ENCODE measurements at regions not wholly inside any gene's neighbourhood (a gene's known extent, or its start where the extent isn't known, plus 50 kb on each side); places are given as distances from the start of the nearest gene placed in this dataset.

GRCh38 chr4:138803051-138803450 lies 212.5 kb upstream of the NOCT start:
- Histone ChIP-seq H3K27ac (no peak overlapping the region), H3K36me3 (no peaks in the 10 kb centered on the region), H3K4me3 (no peak overlapping the region), H3K4me1 (no peaks in the 10 kb centered on the region), H3K27me3 (peaks cover 3 to 4% of the 10 kb centered on the region in 2 donors), H3K9me3 (no peaks in the 10 kb centered on the region)
- intact Hi-C loops (cut with DNase I): no loop called here
- ATAC-seq (no peak), DNase-seq (no peak)
- TF ChIP-seq CTCF (IDR thresholded peaks at IDR 0.05): no peak

- Histone ChIP-seq H3K27ac (no peak overlapping the region), H3K4me1 (no peaks in the 10 kb centered on the region), H3K4me3 (no peak overlapping the region), H3K27me3 (peaks cover 1 to 4% of the 10 kb centered on the region in 2 donors), H3K9me3 (no peaks in the 10 kb centered on the region), H3K36me3 (no peaks in the 10 kb centered on the region)
- TF ChIP-seq CTCF (IDR thresholded peaks at IDR 0.05): no peak
- ATAC-seq (no peak), DNase-seq (no peak)
- intact Hi-C loops (cut with DNase I): no loop called here
These were observed 213.1 kb upstream of the NOCT start for GRCh38 chr4:138802499-138802898.

GRCh38 chr4:138800421-138800820 lies 215.2 kb upstream of the NOCT start:
- no peak overlapping the region for H3K4me3 ChIP-seq
- intact Hi-C loops (cut with DNase I): no loop called here
- no peaks in the 10 kb centered on the region for H3K9me3 ChIP-seq
- DNase-seq (no peak), ATAC-seq (no peak)
- no peak for TF ChIP-seq CTCF (IDR thresholded peaks at IDR 0.05)
- H3K36me3 ChIP-seq: no peaks in the 10 kb centered on the region
- no peaks in the 10 kb centered on the region for H3K4me1 ChIP-seq
- H3K27me3 ChIP-seq: peaks cover 0 to 4% of the 10 kb centered on the region in 2 donors
- no peak overlapping the region for H3K27ac ChIP-seq

- H3K4me1 ChIP-seq: no peaks in the 10 kb centered on the region
- no peaks in the 10 kb centered on the region for H3K9me3 ChIP-seq
- DNase-seq (no peak), ATAC-seq (no peak)
- no peak overlapping the region for H3K27ac ChIP-seq
- no peak overlapping the region for H3K4me3 ChIP-seq
- no peaks in the 10 kb centered on the region for H3K27me3 ChIP-seq
- TF ChIP-seq CTCF (IDR thresholded peaks at IDR 0.05): no peak
- intact Hi-C loops (cut with DNase I): no loop called here
- H3K36me3 ChIP-seq: no peaks in the 10 kb centered on the region
These were observed 217.2 kb upstream of the NOCT start for GRCh38 chr4:138798404-138798803.

GRCh38 chr4:138797646-138798045 lies 217.9 kb upstream of the NOCT start:
- no peak overlapping the region for H3K27ac ChIP-seq
- intact Hi-C loops (cut with DNase I): no loop called here

More at GRCh38 chr4:138797646-138798045, 217.9 kb upstream of the NOCT start:
- H3K27me3 ChIP-seq: no peaks in the 10 kb centered on the region
- ATAC-seq (no peak), DNase-seq (no peak)
- no peak overlapping the region for H3K4me3 ChIP-seq
- no peaks in the 10 kb centered on the region for H3K36me3 ChIP-seq
- no peak for TF ChIP-seq CTCF (IDR thresholded peaks at IDR 0.05)
- H3K4me1 ChIP-seq: no peaks in the 10 kb centered on the region
- H3K9me3 ChIP-seq: no peaks in the 10 kb centered on the region

Measured in left lung (tissue), 4 donors.